GM21526 (cell line): ENCODE measurements at regions not wholly inside any gene's neighbourhood (a gene's known extent, or its start where the extent isn't known, plus 50 kb on each side); places are given as distances from the start of the nearest gene placed in this dataset.
"Not testable (repeated sequence)": the region's sequence is repeated elsewhere in the genome, so short reads cannot be mapped to it uniquely, and the experiment has no call there.

Experiments used
- ATAC-seq: cut with Tn5 transposase; IDR thresholded peaks from one replicate; pipeline ENCODE4 v1.9.1; 2021; ENCODE audit warnings: moderate library complexity; ENCODE audit not compliant: unreplicated experiment, low FRiP score

DNA sequence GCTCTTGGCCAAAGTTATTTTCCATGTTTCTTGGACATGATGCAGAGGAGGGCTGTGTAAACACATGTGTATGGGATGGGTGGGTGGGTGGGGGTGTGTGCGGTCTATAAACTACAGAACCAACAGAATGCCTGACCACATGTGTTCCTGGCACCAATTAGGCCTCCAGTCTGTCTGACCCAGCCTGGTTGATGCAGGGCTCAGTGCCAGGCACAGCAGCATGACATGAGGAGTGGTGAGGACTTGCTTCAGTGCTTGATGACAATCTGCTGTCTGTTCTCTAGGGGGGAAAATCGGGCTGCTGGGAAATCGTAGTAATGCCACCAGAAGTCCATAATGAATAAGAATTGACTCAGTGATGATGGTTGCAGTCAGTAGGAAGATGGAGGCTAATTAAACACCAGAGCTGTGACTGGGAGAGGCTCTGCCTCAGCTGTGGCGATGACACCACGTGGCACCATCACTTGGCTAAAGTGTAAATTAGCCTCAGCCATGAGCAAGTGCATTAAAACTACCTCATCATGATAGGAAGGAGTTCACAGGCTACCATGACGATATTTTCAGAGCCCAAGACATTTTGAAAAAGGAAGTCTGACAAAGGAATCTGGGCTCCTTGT is 260.1 kb upstream of the PODXL start:
- ATAC-seq, result no peak

DNA sequence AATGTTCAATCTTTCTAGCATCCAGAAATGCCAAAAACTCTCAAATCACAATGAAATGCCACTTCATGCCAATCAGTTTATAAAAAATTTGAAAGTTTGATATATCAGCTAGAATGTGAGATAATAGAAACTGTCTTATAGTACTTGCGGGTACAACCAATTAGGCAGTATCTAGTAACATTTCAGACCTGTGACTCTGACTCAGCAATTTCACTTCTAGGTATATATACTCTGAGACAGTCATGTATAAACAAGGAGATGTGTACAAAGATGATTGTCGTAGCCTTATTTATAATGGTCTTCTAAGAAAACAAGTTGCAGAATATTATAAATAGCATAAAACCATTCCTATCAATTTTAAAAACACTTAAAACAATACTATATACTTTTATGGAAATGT is 252.3 kb upstream of the PODXL start:
- ATAC-seq, result no peak

DNA sequence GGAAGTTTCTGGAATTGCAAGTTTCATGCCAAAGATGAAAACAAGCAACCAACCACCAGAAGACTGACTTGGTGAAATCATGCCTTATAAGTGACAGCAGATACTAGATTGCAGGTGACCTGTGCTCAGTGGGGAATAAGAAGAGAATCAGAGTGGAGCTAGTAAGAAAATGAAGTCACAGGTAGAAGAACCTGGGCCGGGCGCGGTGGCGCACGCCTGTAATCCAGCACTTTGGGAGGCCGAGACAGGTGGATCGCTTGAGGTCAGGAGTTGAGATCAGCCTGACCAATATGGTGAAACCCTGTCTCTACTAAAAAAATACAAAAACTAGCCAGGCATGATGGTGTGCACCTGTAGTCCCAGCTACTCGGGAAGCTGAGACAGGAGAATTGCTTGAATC is 251.7 kb upstream of the PODXL start:
- not testable (repeated sequence) for ATAC-seq

DNA sequence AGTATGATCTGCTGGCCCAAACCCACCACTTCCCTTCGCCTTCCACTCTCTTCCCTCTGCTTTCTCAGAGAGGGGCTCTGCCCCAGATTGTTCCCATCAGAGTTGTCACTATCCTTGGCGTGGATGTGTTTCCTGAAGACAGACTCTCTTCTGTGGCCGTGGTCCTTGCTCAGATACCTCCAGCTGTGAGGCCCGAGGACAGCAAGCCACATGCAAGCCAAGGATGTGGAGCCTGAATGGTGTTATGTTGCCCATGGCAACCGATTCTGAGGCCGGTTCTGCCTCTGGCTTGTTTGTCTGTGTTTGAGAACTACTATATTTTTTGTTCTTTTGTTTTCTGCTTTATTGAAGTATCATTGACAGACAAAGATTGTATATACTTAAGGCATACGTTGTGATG is 247.4 kb upstream of the PODXL start:
- ATAC-seq, result no peak

DNA sequence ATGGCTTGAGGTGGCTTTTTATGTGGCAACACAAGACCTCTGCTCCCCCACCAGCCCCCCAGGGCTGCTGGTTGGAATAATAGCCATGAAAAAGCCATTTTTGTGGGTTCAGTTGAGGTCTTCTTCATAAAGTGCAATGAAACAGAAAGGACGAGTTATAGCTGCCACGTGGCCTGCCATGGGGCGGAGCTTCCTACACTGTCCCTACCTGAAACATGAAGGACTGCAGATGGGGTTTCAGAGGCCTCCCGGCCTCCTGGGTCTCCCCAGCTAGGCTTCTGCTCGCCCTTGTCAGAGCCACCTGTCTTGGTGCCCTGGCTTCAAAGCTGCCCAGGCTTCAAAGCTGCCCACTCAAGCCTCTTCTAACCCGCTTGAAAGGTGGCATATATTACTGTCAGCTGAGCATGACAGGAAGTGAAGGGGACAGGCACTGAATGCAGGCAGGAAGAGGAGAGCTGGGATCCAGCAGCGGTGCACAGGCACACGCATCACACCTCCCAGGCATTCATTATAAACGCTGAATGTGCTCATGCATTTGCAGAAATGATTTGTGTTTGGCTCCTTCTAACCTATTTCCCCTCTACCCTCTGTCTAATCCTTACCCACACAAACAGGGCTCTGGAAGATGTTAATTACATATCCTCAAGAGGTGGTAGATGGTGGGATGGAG is 245.9 kb upstream of the PODXL start:
- no peak for ATAC-seq

DNA sequence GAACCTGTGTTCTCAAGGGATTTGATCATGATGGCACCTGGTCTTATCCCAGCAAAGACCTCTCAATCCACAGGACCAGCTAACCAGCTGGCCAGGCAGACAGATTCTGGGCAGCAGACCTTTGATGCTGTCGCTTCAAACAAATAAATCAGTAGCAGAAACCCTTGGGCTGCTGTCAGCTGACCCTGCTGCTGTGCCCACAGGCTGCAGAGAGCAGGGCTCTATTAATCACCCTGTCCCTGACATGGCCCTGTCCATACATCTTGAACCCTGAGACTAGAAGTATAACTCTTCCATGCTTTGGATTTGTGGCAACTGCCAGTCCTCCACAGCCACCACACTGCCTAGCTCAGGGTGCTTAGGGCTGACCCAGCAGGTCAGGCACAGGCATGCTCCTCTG is 244.1 kb upstream of the PODXL start:
- ATAC-seq, result no peak

DNA sequence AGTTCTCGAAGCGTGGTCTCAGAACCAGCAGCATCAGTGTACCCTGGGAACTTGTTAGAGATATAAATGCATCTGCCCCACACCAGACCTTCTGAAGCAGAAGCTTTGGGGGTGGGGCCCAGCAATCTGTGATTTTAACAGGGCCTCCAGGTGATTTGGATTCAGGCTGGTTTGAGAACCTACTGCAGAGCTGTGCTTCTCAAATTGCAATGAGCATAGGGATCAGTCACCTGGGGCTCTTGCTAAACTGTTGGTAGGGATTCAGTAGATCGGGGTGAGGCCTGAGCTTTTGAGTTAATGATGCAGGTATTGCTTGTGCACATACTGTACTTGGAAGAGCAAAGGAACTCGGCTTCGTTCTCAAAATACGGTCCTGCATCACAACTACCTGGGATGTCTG is 243.6 kb upstream of the PODXL start:
- ATAC-seq, result no peak

DNA sequence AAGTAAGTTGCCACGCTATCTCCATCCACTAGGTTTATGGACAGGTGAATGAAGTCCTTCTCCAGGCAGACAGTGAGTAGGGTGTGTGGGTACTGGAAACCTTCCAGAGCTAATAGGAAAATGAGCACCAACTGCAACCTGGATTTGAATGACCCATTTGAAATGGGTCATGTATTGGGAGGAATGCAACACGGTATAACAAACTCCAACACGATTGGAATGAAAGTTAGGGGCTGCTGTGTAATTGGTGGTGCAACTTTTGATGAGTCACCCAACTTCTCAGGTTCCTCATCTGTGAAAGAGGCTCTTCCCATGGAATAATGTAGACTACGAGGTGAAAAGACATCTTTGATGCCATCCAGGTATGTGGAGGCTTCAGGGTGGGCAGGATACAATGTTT is 241.4 kb upstream of the PODXL start:
- no peak for ATAC-seq

DNA sequence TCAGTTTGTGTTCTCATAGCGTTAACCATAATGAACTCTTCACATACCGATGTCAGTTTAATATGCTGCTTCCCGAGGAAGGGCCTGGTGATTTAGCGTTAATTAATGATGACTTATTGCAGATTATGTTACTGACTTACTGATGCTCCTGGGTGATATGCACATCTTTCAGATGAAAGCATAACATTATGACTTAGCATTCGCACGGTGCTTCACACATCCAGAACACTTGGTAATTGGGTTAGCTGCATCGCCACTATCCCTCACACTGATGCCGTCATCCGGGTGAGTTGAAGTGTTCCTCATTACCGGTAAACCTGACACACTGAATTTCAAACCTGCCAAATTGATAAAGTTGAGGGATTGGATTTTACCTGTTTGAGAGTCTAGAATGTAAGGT is 239.0 kb upstream of the PODXL start:
- ATAC-seq, result no peak

DNA sequence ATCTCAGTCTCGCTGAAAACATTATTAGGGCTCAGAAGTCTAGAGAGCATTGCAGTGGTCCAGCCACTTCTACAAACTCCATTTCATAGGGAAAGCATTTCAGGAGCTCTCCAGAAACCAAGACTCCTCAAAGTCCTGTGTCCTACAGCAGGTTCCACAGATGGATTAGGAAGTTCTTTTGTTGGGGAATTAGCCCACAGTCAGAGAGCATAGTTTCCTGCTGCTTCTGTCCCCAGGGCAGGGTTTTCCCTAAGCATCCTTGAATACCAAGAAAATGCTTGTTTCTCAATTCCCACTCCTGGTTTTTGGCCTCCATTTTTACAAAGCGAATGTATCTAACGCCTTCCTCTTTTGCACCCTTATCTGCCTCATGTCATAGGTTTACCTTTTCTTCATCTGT is 235.9 kb upstream of the PODXL start:
- ATAC-seq, result no peak

DNA sequence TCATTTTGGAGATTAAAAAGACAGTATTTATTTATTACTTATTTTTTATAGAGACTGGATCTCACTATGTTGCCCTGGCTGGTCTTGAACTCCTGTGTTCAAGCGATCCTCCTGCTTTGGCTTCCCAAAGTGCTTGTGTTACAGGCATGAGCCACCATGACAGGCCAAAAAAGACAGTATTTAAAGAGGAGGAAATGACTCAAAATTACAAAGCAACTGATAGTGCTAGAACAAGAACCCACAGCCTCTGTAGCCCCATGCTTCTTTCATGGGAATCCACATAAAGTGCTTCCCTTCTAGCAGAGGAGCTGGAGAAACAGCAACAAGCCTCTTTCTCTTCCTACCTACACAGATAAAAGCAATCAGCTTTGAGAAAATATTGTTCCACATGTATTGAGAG is 230.7 kb upstream of the PODXL start:
- no peak for ATAC-seq

DNA sequence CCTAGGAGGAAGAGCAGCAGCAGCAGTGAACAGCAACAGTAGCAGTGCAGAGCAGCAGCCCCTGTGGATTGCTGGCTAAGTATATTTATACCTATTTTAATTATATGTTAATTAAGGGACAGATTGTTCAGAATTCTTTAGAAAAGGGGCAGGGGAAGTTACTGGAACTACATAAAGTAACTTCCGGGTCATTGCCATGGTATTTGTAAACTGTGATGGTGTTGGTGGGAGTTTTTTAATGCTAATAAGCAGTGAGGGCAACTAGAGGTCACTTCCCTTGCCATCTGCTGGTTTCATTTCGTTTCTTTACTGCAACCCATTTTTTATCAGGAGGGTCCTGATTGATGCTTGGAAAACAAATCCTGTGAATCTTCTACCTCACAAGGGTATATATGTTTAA is 229.8 kb upstream of the PODXL start:
- no peak for ATAC-seq

DNA sequence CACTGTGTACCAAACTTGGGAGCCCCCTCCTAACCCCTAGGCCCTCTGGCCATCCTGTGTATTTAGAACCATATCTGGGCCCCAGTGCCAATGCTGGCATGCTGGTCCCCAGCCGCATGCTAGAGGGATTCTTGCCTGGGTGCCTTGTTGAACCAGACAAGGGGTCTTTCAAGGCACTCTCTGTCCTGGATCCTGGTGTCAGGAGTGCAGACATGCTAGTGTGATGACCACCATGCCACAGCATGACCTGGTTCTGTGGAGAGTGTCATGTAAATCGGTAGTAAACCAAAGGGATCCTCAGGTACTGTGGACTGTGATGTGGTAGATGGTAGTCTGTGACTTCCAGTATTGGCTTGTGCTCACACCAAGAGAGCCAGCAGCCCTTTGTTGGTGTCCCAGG is 222.2 kb upstream of the PODXL start:
- ATAC-seq, result no peak

DNA sequence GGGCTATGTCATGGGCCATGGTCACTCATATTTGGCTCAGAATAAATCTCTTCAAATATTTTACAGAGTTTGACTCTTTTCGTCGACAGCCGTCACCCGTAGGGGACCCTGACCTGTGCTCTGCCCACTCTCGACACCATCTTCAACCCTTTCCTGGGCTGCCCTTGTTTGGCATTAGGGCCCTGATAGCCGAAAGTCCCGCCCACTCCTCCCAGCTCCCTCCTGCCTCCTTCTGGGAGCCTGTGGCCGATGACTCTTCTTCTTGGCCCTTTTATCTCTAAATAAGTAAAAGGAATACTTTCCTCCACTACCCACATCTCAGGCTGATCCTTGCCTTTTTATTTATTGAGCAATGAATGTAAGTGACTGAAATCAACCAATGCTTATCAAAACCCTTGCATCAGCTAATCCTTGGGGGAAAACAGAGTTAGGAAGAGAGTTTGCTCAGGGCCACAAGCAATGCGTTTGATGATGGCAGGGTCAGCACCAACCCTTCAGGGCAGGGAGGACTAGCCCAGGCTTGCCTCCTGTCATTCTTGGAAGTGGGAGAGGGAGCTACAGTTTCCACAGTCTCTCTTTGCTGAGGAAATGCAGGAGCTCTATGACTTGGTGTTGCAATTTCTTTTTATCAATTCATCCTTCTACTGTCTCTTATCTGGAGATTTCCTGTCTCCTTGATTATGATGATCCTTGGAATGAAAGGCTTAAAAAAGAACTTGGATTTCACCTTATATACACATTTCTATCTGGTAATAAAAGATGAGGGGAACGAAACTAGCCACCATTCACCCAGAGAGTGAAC is 218.2 kb upstream of the PODXL start:
- no peak for ATAC-seq

DNA sequence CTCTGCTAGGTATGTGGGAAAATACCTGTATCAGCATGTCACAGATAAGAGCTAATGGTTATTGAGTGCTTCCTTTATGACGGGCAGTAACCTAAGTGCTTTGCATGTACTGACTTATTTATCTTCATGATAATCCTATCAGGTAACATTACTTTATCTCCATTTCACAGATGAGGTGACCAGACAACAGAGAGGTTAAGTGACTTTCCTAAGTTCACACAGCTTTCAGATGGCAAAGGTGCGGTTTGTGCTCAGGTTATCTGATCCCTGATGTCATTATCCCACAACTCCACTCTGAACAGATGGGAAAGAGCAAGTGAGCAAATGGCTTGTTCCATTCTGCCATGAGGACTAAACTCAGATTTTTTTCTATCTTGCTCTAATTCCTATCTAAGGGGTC is 217.0 kb upstream of the PODXL start:
- no peak for ATAC-seq

DNA sequence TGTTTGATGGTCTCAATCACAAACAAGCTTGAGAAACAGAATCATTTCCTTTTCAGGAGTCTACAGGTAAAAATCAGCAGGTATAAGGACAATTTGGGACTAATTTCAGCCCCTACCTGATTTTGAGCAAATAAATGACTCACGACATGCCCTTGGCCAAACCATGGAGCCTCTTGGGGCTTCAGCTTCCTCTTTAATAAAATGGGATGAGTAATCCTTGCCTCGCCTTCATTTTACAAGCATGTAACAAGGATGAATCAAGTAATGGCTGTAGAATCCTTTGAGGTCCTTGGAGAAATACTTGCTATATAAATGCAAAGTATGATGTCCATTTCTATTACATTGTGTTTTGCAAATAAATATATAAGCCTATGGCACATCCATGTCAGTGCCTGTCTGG is 212.8 kb upstream of the PODXL start:
- ATAC-seq, result no peak

DNA sequence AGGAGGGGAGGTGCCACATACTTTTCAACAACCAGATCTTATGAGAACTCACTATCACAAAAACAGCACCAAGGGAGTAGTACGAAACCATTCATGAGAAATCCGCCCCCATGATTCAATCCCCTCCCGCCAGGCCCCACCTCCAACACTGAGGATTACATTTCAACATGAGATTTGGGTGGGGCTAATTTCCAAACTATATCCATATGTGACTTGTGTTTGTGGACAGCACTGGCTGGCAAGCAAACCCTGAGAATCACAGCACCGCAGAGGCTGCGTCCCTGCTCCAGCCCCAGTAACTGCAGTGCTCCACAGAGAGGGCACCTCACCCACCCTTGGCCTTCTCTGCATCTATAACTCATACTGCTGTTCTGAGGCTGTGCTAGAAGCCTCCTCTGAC is 211.2 kb upstream of the PODXL start:
- ATAC-seq, result no peak

DNA sequence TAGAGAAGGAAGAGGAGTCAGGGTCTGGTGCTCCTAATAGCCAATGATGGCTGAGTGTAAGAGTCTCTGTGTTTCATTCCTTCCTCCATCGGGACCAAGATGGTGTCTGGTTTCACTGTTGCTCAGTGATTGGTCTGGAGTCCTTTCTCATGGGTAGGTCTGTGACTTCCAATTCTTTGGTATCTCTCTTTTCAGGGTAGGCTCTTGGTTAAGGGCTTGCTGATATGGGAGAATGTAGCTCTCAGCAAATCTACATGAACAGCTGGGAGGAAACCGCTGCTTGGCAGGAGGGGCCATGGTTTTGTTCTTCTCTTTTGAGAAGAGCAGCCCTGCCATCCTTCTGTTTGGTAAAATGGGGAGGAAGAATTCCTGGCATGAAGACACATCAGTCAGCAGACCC is 209.1 kb upstream of the PODXL start:
- ATAC-seq, result no peak

DNA sequence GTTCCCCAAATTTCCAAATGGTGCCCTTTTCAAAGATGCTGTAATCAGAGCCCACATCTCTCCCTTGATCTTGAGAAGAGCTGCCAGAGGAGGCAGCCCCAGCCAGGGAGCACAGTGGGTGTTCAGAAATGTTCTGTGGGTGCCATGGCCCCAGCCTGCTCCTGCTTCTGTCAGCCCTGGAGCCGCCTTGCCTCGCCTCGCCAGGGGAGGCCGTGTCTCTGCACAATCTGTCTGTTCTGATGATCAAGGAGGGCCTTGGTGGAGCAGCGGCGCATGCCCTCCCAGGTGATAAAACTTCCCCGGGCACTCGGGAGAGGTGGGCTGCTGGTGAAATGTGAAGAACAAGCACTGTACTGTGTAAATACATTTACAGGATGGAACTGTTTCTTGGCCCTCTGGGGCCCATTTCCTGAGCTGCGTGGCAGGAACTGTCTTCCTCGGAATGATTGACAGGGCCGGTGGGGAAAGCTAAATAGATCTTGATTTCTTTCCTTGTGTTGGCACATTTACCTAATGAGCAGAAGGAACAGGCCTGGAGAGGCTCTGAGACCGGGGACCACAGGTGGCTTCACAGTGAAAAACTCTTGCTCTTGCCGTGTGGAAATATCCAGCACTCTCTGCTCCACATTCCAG is 207.8 kb upstream of the PODXL start:
- ATAC-seq, result no peak

DNA sequence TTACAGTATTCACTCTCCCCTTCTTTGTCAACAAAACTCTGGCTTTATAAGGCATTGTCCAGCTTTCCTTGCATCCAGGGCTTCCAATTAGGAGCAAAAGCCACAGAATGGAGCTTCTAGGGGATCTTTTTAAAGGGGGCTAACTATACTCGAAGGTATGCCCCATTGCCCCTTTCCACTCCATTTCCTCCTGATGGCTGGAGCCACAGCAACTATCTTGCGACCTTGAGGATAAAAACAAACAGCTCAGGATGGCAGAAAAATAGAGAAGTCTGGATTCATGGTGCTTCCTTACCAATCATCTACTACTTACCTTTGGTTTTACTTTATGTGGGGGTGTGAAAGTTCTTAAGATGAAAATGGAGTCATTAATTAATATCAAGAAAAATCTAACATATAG is 206.3 kb upstream of the PODXL start:
- ATAC-seq, result no peak

DNA sequence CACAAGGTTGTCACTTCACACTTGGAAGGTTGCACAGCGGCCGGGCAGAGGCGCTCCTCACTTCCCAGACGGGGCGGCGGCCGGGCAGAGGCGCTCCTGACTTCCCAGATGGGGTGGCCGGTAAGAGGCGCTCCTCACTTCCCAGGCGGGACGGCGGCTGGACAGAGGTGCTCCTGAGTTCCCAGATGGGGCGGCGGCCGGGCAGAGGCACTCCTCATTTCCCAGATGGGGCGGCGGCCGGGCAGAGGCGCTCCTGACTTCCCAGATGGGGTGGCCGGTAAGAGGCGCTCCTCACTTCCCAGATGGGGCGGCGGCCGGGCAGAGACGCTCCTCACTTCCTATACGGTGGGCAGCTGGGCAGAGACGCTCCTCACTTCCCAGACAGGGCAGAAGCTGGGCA is 199.4 kb upstream of the PODXL start:
- ATAC-seq, result not testable (repeated sequence)
